ENCODE measurements at regions not wholly inside any gene's neighbourhood (a gene's known extent, or its start where the extent isn't known, plus 50 kb on each side); places are given as distances from the start of the nearest gene placed in this dataset.

GRCh38 chr3:187920913-187921312 lies 175.6 kb upstream of the BCL6 start:
- DNase-seq (ENCODE audit: low read depth), result no peak
- in situ Hi-C loops (cut with HindIII; ENCODE audit: low sequenced_read_pairs), result no loop called here
- no peak overlapping the region for H3K4me3 ChIP-seq (ENCODE audit: low read depth, low read length)
- TF ChIP-seq CTCF (IDR thresholded peaks at IDR 0.05; ENCODE audit: low read depth, low read length, missing control alignments), result no peak

GRCh38 chr3:187921391-187922074 lies 176.3 kb upstream of the BCL6 start:
- in situ Hi-C loops (cut with HindIII; ENCODE audit: low sequenced_read_pairs), result no loop called here
- TF ChIP-seq CTCF (IDR thresholded peaks at IDR 0.05; ENCODE audit: low read depth, low read length, missing control alignments), result no peak
- DNase-seq (ENCODE audit: low read depth), result no peak
- no peak overlapping the region for H3K4me3 ChIP-seq (ENCODE audit: low read depth, low read length)

- TF ChIP-seq CTCF (IDR thresholded peaks at IDR 0.05; ENCODE audit: low read depth, low read length, missing control alignments), result no peak
- DNase-seq (ENCODE audit: low read depth), result no peak
- H3K4me3 ChIP-seq (ENCODE audit: low read depth, low read length), result no peak overlapping the region
- in situ Hi-C loops (cut with HindIII; ENCODE audit: low sequenced_read_pairs), result no loop called here
These were observed 177.6 kb upstream of the BCL6 start for GRCh38 chr3:187922704-187923416.

- in situ Hi-C loops (cut with HindIII; ENCODE audit: low sequenced_read_pairs), result no loop called here
- no peak for TF ChIP-seq CTCF (IDR thresholded peaks at IDR 0.05; ENCODE audit: low read depth, low read length, missing control alignments)
- no peak for DNase-seq (ENCODE audit: low read depth)
These were observed 179.4 kb upstream of the BCL6 start for GRCh38 chr3:187924651-187925050.

GRCh38 chr3:187925326-187925725 lies 180.1 kb upstream of the BCL6 start:
- no peak for TF ChIP-seq CTCF (IDR thresholded peaks at IDR 0.05; ENCODE audit: low read depth, low read length, missing control alignments)
- in situ Hi-C loops (cut with HindIII; ENCODE audit: low sequenced_read_pairs), result no loop called here
- no peak for DNase-seq (ENCODE audit: low read depth)
- no peak overlapping the region for H3K4me3 ChIP-seq (ENCODE audit: low read depth, low read length)

More at GRCh38 chr3:187924651-187925050, 179.4 kb upstream of the BCL6 start:
- H3K4me3 ChIP-seq (ENCODE audit: low read depth, low read length), result no peak overlapping the region

- TF ChIP-seq CTCF (IDR thresholded peaks at IDR 0.05; ENCODE audit: low read depth, low read length, missing control alignments), result no peak
- H3K4me3 ChIP-seq (ENCODE audit: low read depth, low read length), result no peak overlapping the region
- no peak for DNase-seq (ENCODE audit: low read depth)
- in situ Hi-C loops (cut with HindIII; ENCODE audit: low sequenced_read_pairs), result no loop called here
These were observed 181.4 kb upstream of the BCL6 start for GRCh38 chr3:187926620-187927019.

Measured in astrocyte of the cerebellum (primary cell).